Neural progenitor cell (in vitro differentiated cells): ENCODE measurements at regions not wholly inside any gene's neighbourhood (a gene's known extent, or its start where the extent isn't known, plus 50 kb on each side); places are given as distances from the start of the nearest gene placed in this dataset.

Source experiments
- EZH2 ChIP-seq: fragments of 200-600 bp; sonication (generic); IDR thresholded peaks from 2 replicates; pipeline ENCODE4 v1.6.1; 2017; ENCODE audit warnings: antibody characterized with exemption, mild to moderate bottlenecking, moderate library complexity
- EZH2phosphoT487 ChIP-seq: fragments of 200-600 bp; sonication (generic); IDR thresholded peaks from 2 replicates; pipeline ENCODE4 v1.6.1; 2017; ENCODE audit warnings: antibody characterized with exemption
- TF ChIP-seq, protein P1 (sequence below): fragments of 200-600 bp; sonication (generic); IDR thresholded peaks from 2 replicates; pipeline ENCODE4 v1.5.1; 2017; ENCODE audit warnings: antibody characterized with exemption, mild to moderate bottlenecking

- TF ChIP-seq, protein P1, sequence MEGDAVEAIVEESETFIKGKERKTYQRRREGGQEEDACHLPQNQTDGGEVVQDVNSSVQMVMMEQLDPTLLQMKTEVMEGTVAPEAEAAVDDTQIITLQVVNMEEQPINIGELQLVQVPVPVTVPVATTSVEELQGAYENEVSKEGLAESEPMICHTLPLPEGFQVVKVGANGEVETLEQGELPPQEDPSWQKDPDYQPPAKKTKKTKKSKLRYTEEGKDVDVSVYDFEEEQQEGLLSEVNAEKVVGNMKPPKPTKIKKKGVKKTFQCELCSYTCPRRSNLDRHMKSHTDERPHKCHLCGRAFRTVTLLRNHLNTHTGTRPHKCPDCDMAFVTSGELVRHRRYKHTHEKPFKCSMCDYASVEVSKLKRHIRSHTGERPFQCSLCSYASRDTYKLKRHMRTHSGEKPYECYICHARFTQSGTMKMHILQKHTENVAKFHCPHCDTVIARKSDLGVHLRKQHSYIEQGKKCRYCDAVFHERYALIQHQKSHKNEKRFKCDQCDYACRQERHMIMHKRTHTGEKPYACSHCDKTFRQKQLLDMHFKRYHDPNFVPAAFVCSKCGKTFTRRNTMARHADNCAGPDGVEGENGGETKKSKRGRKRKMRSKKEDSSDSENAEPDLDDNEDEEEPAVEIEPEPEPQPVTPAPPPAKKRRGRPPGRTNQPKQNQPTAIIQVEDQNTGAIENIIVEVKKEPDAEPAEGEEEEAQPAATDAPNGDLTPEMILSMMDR = no peak
- TF ChIP-seq EZH2 = no peak
- TF ChIP-seq EZH2phosphoT487 = no peak
Observed at GRCh38 chr7:25636168-25636567, 407.9 kb upstream of the NPVF start.
